ENCODE measurements at regions not wholly inside any gene's neighbourhood (a gene's known extent, or its start where the extent isn't known, plus 50 kb on each side); places are given as distances from the start of the nearest gene placed in this dataset.
"Not testable (repeated sequence)": the region's sequence is repeated elsewhere in the genome, so short reads cannot be mapped to it uniquely, and the experiment has no call there.

- DNase-seq (ENCODE audit: low spot score) = no peak
- no peak for FAIRE-seq
Observed at GRCh38 chr4:60938181-60938580, 261.9 kb upstream of the ADGRL3 start.

- DNase-seq (ENCODE audit: low spot score) = no peak
- peak; percentile 53 for FAIRE-seq
Observed at GRCh38 chr4:60938621-60939020, 261.5 kb upstream of the ADGRL3 start.

GRCh38 chr4:60944060-60944459 lies 256.1 kb upstream of the ADGRL3 start:
- FAIRE-seq = peak; percentile 70
- DNase-seq (ENCODE audit: low spot score) = no peak

GRCh38 chr4:60945641-60946040 lies 254.5 kb upstream of the ADGRL3 start:
- peak; percentile 57 for DNase-seq (ENCODE audit: low spot score)
- peak; percentile 87 for FAIRE-seq

- DNase-seq (ENCODE audit: low spot score) (peak; percentile 37), FAIRE-seq (no peak)
Observed at GRCh38 chr4:60948008-60948407, 252.1 kb upstream of the ADGRL3 start.

GRCh38 chr4:60952921-60953320 lies 247.2 kb upstream of the ADGRL3 start:
- DNase-seq (ENCODE audit: low spot score) (no peak), FAIRE-seq (no peak)

- FAIRE-seq (no peak), DNase-seq (ENCODE audit: low spot score) (no peak)
Observed at GRCh38 chr4:60953826-60954225, 246.3 kb upstream of the ADGRL3 start.

GRCh38 chr4:60962286-60962685 lies 237.8 kb upstream of the ADGRL3 start:
- FAIRE-seq = peak; percentile 30

GRCh38 chr4:60981534-60981933 lies 218.6 kb upstream of the ADGRL3 start:
- FAIRE-seq (peak; percentile 44), DNase-seq (ENCODE audit: low spot score) (no peak)

More at GRCh38 chr4:60962286-60962685, 237.8 kb upstream of the ADGRL3 start:
- DNase-seq (ENCODE audit: low spot score) = no peak

GRCh38 chr4:60989141-60989540 lies 211.0 kb upstream of the ADGRL3 start:
- FAIRE-seq = no peak
- no peak for DNase-seq (ENCODE audit: low spot score)

GRCh38 chr4:60992037-60992436 lies 208.1 kb upstream of the ADGRL3 start:
- DNase-seq (ENCODE audit: low spot score) (no peak), FAIRE-seq (peak; percentile 82)

GRCh38 chr4:61003301-61003700 lies 196.8 kb upstream of the ADGRL3 start:
- FAIRE-seq (no peak), DNase-seq (ENCODE audit: low spot score) (peak; percentile 30)

GRCh38 chr4:61004651-61005170 lies 195.4 kb upstream of the ADGRL3 start:
- no peak for DNase-seq (ENCODE audit: low spot score)
- FAIRE-seq = peak; percentile 9

GRCh38 chr4:61011051-61011450 lies 189.1 kb upstream of the ADGRL3 start:
- DNase-seq (ENCODE audit: low spot score) = peak; percentile 17
- FAIRE-seq = no peak

- FAIRE-seq = peak; percentile 50
- DNase-seq (ENCODE audit: low spot score) = not testable (repeated sequence)
Observed at GRCh38 chr4:61011936-61012335, 188.2 kb upstream of the ADGRL3 start.

- DNase-seq (ENCODE audit: low spot score) (no peak), FAIRE-seq (no peak)
Observed at GRCh38 chr4:61024610-61025009, 175.5 kb upstream of the ADGRL3 start.

- no peak for FAIRE-seq
- no peak for DNase-seq (ENCODE audit: low spot score)
Observed at GRCh38 chr4:61027939-61028338, 172.2 kb upstream of the ADGRL3 start.

GRCh38 chr4:61036071-61036684 lies 163.9 kb upstream of the ADGRL3 start:
- FAIRE-seq (peak; percentile 71), DNase-seq (ENCODE audit: low spot score) (no peak)

GRCh38 chr4:61041527-61041926 lies 158.6 kb upstream of the ADGRL3 start:
- DNase-seq (ENCODE audit: low spot score) (no peak), FAIRE-seq (peak; percentile 9)

- FAIRE-seq (no peak), DNase-seq (ENCODE audit: low spot score) (no peak)
Observed at GRCh38 chr4:61044837-61045236, 155.3 kb upstream of the ADGRL3 start.

- no peak for DNase-seq (ENCODE audit: low spot score)
- FAIRE-seq = no peak
Observed at GRCh38 chr4:61049018-61049417, 151.1 kb upstream of the ADGRL3 start.

- peak; percentile 76 for FAIRE-seq
- no peak for DNase-seq (ENCODE audit: low spot score)
Observed at GRCh38 chr4:61067381-61067780, 132.7 kb upstream of the ADGRL3 start.

- DNase-seq (ENCODE audit: low spot score) (no peak), FAIRE-seq (no peak)
Observed at GRCh38 chr4:61068060-61068459, 132.1 kb upstream of the ADGRL3 start.
